DMS53 (cell line): ENCODE measurements at regions not wholly inside any gene's neighbourhood (a gene's known extent, or its start where the extent isn't known, plus 50 kb on each side); places are given as distances from the start of the nearest gene placed in this dataset.
A peak's percentile ranks its signal among the peaks of the same experiment; 100 is the strongest.
"Not testable (repeated sequence)": the region's sequence is repeated elsewhere in the genome, so short reads cannot be mapped to it uniquely, and the experiment has no call there.

Experiments
- DNase-seq: peaks from one replicate; lab custom pipeline; 2025; lab: John Stamatoyannopoulos, UW

DNA sequence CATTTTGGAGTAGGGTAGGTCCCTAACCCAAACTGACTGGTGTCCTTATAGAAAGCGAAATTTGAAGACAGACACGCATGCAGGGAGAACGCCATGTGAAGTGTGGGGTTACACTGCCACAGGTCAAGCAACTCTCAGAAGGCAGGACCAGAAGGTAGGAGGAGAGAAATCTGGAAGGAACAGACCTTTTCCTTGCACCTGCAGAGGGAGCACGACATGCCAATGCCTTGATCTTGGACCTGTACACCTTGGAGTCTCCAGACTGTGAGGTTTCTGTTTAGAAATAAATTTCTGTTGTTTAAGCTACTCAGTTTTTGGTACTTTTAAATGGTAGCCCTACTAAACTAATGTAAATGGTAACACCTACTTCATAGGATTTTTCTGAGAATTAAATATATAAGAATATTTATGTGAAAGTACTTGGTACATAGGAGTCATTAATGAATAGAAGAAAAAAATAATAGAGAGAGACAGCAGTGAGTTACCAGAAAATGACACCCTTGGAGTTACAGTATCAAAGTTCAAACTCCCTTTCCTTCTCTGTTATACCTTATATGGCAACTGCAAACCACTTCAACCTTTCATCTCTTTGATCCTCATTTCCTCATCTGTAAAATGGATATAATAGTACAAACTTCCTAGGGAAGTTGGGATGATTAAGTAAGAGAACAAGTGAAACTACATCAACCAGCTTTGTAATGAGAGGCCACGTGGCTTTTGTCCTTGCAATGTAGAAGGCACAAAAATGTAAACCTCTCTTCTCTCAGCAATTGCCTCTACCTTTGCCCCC, 184.9 kb upstream of the PARD3B start:
- peak; percentile 48 for DNase-seq

- no peak for DNase-seq
Observed at GRCh38 chr2:204361738-204362137, 183.5 kb upstream of the PARD3B start.

GRCh38 chr2:204362581-204362980, 182.7 kb upstream of the PARD3B start:
- no peak for DNase-seq

GRCh38 chr2:204363513-204363912, 181.8 kb upstream of the PARD3B start:
- DNase-seq, result no peak

- no peak for DNase-seq
Observed at GRCh38 chr2:204364860-204365535, 180.3 kb upstream of the PARD3B start.

- no peak for DNase-seq
Observed at GRCh38 chr2:204365811-204366210, 179.5 kb upstream of the PARD3B start.

- no peak for DNase-seq
Observed at GRCh38 chr2:204367466-204367865, 177.8 kb upstream of the PARD3B start.

DNA sequence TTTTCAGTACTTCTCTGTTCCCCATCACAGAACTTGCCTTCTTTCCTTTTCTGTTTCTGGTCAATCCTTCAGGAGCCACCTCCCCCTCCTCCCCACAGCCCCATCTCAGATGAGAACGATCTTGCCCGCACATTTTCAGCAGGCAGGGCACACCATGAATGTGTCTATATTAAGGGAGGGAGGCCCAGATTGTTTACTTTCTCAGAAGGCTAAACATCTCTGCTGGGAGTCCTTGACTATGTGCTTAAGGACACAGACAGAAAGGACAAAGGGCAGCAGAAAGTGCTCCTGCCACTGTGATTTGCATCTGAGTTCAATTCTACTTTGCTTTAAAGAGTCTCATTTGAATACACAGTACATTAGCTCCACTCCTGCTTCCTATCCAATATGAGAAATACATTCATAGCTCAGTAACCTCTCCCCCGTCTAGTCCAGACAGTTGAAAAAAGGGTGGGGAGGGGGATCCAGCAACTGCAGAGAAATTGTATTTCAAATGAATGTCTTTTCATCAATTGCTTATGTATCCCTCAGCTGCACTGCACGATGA, 175.0 kb upstream of the PARD3B start:
- no peak for DNase-seq

DNA sequence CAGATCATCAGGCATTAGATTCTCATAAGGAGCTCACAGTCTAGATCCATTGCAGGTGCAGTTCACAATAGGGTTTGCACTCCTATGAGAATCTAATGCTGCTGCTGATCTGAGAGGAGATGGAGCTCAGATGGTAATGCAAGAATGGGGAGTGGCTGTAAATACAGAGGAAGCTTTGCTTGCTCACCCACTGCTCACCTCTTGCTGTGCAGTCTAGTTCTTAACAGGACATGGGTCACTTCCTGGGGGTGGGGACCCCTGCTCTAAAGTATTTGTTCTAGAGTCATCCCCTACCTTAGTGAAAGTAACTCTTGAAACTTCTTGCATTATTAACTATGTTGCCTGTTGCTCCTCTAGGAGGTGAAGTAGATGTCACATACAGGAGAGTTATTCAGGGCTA, 171.3 kb upstream of the PARD3B start:
- DNase-seq, result no peak

DNA sequence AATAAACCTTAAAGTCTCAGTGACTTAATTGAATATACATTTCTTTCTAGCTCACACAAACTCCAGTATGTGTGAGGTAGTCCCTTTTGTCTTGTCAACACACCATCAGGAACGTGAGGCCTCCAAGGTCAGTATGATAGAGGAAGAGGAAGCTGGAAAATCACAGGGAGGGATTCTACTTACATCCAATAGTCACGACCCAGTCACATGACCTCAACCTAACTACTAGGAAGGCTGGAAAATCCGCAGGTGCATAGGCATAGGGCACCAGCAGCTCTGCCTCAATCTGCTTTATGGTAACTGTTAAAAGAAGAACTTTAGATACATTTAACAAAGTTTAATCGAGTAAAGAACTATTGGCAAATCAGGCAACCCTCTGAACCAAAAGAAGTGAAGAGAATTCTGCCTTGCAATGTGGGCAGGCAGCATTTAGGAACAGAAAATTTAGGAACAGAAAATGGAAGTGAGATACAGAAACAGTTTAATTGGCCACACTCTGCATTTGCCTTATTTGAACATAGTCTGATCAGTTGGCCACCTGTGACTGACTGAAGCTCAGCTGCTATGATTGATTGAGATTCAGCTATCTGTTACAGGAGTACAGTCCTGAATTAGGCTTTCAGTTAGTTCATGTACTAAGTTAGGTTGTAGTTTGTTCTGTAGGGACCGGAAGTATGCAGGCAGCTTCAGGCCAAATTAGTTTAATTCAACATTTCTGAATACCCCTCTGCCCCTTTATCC, 165.0 kb upstream of the PARD3B start:
- DNase-seq, result no peak

DNA sequence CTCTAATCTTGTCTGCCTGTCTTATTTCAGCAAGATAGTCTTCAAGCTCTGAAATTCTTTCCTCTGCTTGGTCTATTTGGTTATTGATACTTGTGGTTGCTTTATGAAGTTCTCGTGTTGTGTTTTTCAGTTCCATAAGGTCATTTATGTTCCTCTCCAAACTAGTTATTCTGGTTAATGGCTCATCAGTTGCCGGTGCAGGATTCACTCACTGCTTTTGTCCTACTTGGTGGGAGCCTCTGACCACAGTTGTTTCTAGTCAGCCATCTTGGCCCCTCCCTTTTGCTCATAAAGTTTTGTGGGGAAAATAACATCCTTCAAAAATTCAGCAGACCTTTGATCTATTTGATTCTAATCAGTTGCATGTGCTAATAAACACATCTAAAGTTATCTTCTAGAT, 158.6 kb upstream of the PARD3B start:
- no peak for DNase-seq

DNA sequence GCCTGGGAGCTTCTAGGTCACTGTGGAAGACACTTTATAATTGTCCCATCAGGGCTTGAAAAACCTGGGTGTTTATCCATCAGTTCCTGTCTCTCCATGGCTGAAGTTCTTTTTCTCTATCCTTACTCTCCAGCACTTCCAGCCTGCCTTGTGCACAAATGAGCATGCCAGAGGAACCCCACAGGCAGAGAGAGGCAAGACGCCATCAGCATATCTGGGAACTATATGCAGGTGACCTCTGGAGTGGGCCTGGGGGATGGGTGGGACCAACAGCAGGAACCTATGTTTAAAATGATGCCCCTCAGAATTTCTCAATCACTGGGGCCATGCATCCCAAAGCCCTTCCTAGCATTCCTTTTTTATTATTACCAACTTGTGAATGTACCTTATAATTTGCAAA, 156.2 kb upstream of the PARD3B start:
- no peak for DNase-seq

DNA sequence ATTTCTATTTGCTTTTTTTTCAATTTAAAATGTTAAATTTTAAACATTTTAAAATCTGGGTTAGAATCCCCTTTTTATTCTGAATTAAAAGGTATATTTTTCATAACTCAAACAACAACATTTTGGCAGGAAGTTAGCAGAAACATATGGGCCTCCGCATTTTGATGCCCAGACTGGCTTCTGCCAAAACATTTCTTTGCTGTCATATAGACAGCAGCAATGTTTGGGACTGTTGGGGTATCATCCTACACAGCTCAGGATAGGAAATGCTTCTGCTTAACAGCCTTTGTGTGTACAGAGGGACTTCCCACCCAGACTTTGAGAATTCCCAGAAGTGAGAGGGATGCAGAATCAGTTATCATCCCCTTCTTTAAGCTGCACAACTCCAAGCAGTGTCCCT, 155.4 kb upstream of the PARD3B start:
- no peak for DNase-seq

GRCh38 chr2:204395539-204395938, 149.7 kb upstream of the PARD3B start:
- no peak for DNase-seq

- DNase-seq, result no peak
Observed at GRCh38 chr2:204401114-204401513, 144.2 kb upstream of the PARD3B start.

DNA sequence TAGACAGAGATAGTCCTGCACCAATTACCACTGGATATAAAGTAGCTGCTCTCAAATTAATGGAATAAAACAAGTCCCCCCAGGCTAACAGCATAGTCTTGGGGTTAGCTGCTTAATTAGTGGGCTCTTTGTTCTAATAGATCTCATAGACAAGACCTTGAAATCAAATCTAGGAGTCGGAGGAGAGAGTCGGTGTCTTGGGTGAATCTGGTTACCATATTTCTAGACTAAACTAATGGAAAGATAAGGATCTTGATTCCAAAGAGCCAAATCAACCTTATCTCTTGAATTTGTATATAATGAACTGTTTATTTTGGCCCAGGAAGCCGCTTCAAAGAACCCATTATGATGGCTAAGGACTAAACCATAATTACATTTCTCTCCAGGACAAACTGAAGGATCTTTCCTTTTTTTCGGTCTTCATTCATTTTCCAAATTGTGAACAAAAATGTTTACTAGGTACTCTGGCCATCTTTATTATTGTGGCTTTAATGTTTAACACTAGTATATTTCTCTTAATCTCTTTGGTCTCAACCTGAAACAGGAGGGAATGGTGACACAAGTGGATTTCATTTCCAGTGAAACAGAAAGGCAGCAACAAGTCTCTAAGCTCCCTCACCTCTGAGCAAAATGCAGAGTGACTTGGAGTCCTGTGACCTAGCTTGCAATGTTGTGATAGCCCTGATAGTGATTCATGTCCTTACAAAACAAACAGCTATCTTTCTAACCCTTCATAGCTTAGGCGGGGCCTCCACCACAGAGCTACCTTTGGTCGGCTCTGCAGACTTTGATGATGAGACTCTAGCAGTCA, 137.9 kb upstream of the PARD3B start:
- peak; percentile 25 for DNase-seq

- DNase-seq, result not testable (repeated sequence)
Observed at GRCh38 chr2:204412782-204413181, 132.5 kb upstream of the PARD3B start.

- DNase-seq, result no peak
Observed at GRCh38 chr2:204415406-204416181, 129.7 kb upstream of the PARD3B start.

- DNase-seq, result no peak
Observed at GRCh38 chr2:204416236-204416635, 129.0 kb upstream of the PARD3B start.

DNA sequence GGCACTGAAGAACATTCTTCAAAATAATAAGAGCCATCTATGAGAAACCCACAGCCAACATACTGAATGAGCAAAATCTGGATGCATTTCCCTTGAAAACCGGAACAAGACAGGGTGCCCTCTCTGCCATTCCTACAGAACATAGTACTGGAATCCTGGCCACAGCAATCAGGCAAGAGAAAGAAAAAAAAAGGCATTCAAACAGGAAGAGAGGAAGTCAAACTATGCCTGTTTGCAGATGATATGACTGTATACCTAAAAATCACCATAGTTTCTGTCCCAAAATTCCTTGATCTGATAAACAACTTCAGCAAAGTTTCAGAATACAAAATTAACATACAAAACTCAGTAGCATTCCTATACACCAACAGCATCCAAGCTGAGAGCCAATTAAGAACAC, 119.5 kb upstream of the PARD3B start:
- DNase-seq, result no peak

DNA sequence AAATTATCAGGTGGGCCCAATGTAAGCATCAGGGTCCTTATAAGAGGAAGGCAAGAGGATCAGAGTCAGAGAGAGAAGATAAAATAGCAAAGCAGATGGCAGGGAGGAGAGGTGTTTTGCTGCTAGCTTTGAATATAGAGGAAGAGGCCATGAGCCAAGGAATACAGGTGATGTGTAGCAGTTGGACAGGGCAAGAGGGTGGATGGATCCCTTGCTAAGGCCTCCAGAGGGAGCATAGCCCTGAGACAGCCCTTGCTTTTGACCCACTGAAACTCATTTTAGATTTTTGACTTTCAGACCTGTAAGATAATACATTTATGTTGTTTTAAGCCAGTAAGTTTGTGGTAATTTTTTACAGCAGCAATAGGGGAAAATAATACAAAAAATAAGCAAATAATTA, 116.6 kb upstream of the PARD3B start:
- no peak for DNase-seq
